Ascending aorta (tissue), 2 donors: ENCODE measurements at regions not wholly inside any gene's neighbourhood (a gene's known extent, or its start where the extent isn't known, plus 50 kb on each side); places are given as distances from the start of the nearest gene placed in this dataset.
"Not testable (repeated sequence)": the region's sequence is repeated elsewhere in the genome, so short reads cannot be mapped to it uniquely, and the experiment has no call there.

ENCODE experiments used
- DNase-seq, 2 donors: peaks; one replicate each; pipeline ENCODE4 v3.0.0-alpha.2; 2019; ENCODE audit warnings: low spot score in 2 of 2
- H3K27ac ChIP-seq, 2 donors: fragments of 200-600 bp; sonication (generic); one replicate each; pipeline ENCODE4 v1.5.1; 2016 to 2017; ENCODE audit warnings: mild to moderate bottlenecking in 1 of 2
- H3K27me3 ChIP-seq: fragments of 200-600 bp; sonication (generic); one replicate; pipeline ENCODE4 v1.5.1; 2017
- H3K36me3 ChIP-seq, 2 donors: fragments of 200-600 bp; sonication (generic); one replicate each; pipeline ENCODE4 v1.5.1; 2016
- H3K4me1 ChIP-seq, 2 donors: fragments of 200-600 bp; sonication (generic); one replicate each; pipeline ENCODE4 v1.5.1; 2016 to 2017; ENCODE audit warnings: mild to moderate bottlenecking in 1 of 2
- H3K4me3 ChIP-seq, 2 donors: fragments of 200-600 bp; sonication (generic); one replicate each; pipeline ENCODE4 v1.5.1; 2016 to 2017; ENCODE audit warnings: mild to moderate bottlenecking in 1 of 2
- H3K9me3 ChIP-seq, 2 donors: fragments of 200-600 bp; sonication (generic); one replicate each; pipeline ENCODE4 v1.5.1; 2016
- CTCF ChIP-seq, 3 experiments: fragments of 200-600 bp in 2 of 3; fragments of 450-650 bp in 1 of 3; sonication (generic) in 2 of 3; IDR thresholded peaks; one replicate each; pipeline ENCODE4 v1.5.1; 2016 to 2019; ENCODE audit warnings: antibody characterized with exemption in 3 of 3, mild to moderate bottlenecking in 1 of 3, moderate library complexity in 1 of 3
- intact Hi-C: fragments of 100-400 bp; cut with DNase I; formaldehyde crosslinking; loops from one replicate; pipeline ENCODE4 v1.15.1; 2023

GRCh38 chr2:216991563-216991962 lies 131.7 kb upstream of the TNP1 start:
- Histone ChIP-seq H3K4me3 (no peak overlapping the region), H3K27me3 (no peaks in the 10 kb centered on the region), H3K4me1 (peaks cover 0 to 2% of the 10 kb centered on the region in 2 donors), H3K9me3 (no peaks in the 10 kb centered on the region), H3K27ac (no peak overlapping the region), H3K36me3 (no peaks in the 10 kb centered on the region)
- no peak for TF ChIP-seq CTCF (IDR thresholded peaks at IDR 0.05)
- intact Hi-C loops, result no loop called here
- DNase-seq, result no peak

GRCh38 chr2:216989340-216990129 lies 129.7 kb upstream of the TNP1 start:
- Histone ChIP-seq H3K36me3 (no peaks in the 10 kb centered on the region), H3K27ac (no peak overlapping the region), H3K4me3 (no peak overlapping the region), H3K27me3 (no peaks in the 10 kb centered on the region), H3K9me3 (no peaks in the 10 kb centered on the region), H3K4me1 (peaks cover 1 to 8% of the 10 kb centered on the region in 2 donors)
- DNase-seq, result no peak
- TF ChIP-seq CTCF (IDR thresholded peaks at IDR 0.05), result no peak
- intact Hi-C loops, result no loop called here

GRCh38 chr2:216987252-216987821 lies 127.5 kb upstream of the TNP1 start:
- TF ChIP-seq CTCF (IDR thresholded peaks at IDR 0.05), result no peak

GRCh38 chr2:216985658-216986141 lies 125.8 kb upstream of the TNP1 start:
- no peaks in the 10 kb centered on the region for H3K27me3 ChIP-seq
- no peaks in the 10 kb centered on the region for H3K36me3 ChIP-seq
- TF ChIP-seq CTCF (IDR thresholded peaks at IDR 0.05), result no peak
- H3K4me3 ChIP-seq, result no peak overlapping the region
- DNase-seq, result no peak
- peaks cover 0 to 14% of the 10 kb centered on the region in 2 donors for H3K4me1 ChIP-seq
- H3K9me3 ChIP-seq, result peaks cover 0 to 5% of the 10 kb centered on the region in 2 donors
- peak overlapping the region; percentile 1 to 12 for H3K27ac ChIP-seq
- intact Hi-C loops, result no loop called here

More at GRCh38 chr2:216987252-216987821, 127.5 kb upstream of the TNP1 start:
- Histone ChIP-seq H3K4me3 (no peak overlapping the region), H3K27ac (no peak overlapping the region), H3K27me3 (no peaks in the 10 kb centered on the region), H3K4me1 (peaks cover 0 to 14% of the 10 kb centered on the region in 2 donors), H3K9me3 (no peaks in the 10 kb centered on the region), H3K36me3 (no peaks in the 10 kb centered on the region)
- DNase-seq, result no peak
- intact Hi-C loops, result no loop called here

GRCh38 chr2:216984937-216985336 lies 125.1 kb upstream of the TNP1 start:
- peak in 1 of 2 donors; percentile 75 for DNase-seq
- peaks cover 0 to 14% of the 10 kb centered on the region in 2 donors for H3K4me1 ChIP-seq
- H3K36me3 ChIP-seq, result no peaks in the 10 kb centered on the region
- no peak for TF ChIP-seq CTCF (IDR thresholded peaks at IDR 0.05)
- intact Hi-C loops, result no loop called here
- H3K9me3 ChIP-seq, result peaks cover 0 to 5% of the 10 kb centered on the region in 2 donors
- H3K27me3 ChIP-seq, result no peaks in the 10 kb centered on the region
- no peak overlapping the region for H3K4me3 ChIP-seq
- H3K27ac ChIP-seq, result peak overlapping the region in 1 of 2 donors; percentile 38

- H3K36me3 ChIP-seq, H3K27ac ChIP-seq, H3K4me3 ChIP-seq, DNase-seq, H3K27me3 ChIP-seq, H3K9me3 ChIP-seq, intact Hi-C loops: not testable (repeated sequence)
- H3K4me1 ChIP-seq, result peaks cover 0 to 14% of the 10 kb centered on the region in 2 donors
Observed at GRCh38 chr2:216981951-216982350, 122.1 kb upstream of the TNP1 start.

GRCh38 chr2:216980510-216980909 lies 120.6 kb upstream of the TNP1 start:
- peaks cover 0 to 12% of the 10 kb centered on the region in 2 donors for H3K4me1 ChIP-seq
- H3K4me3 ChIP-seq, H3K36me3 ChIP-seq, H3K27me3 ChIP-seq, DNase-seq, H3K9me3 ChIP-seq, H3K27ac ChIP-seq, intact Hi-C loops: not testable (repeated sequence)
